GM23338 (cell line): ENCODE measurements at regions not wholly inside any gene's neighbourhood (a gene's known extent, or its start where the extent isn't known, plus 50 kb on each side); places are given as distances from the start of the nearest gene placed in this dataset.
A peak's percentile ranks its signal among the peaks of the same experiment; 100 is the strongest.

ENCODE experiments used
- ATAC-seq: fragments of 200-7000 bp; cut with Tn5 transposase; 3 replicates; pipeline ENCODE4 v1.9.1; 2020
- DNase-seq: peaks from one replicate; pipeline ENCODE4 v3.0.0-alpha.2; 2015; ENCODE audit warnings: low spot score
- H2AFZ ChIP-seq: fragments of 200-600 bp; sonication (generic); 2 replicates; pipeline ENCODE4 v1.8.0; 2016; ENCODE audit warnings: antibody characterized with exemption, mild to moderate bottlenecking, moderate library complexity
- H3F3A ChIP-seq: fragments of 200-600 bp; sonication (generic); replicated peaks from 2 replicates; pipeline ENCODE4 v1.8.0; 2017; ENCODE audit warnings: antibody characterized with exemption, mixed run types, low read depth
- H3K27ac ChIP-seq: fragments of 200-600 bp; sonication (generic); 2 replicates; pipeline ENCODE4 v1.6.1; 2016; ENCODE audit warnings: low read depth
- H3K27me3 ChIP-seq: fragments of 200-600 bp; sonication (generic); 2 replicates; pipeline ENCODE4 v1.8.0; 2016; ENCODE audit warnings: mild to moderate bottlenecking, mixed run types, moderate library complexity; ENCODE audit not compliant: insufficient read depth
- H3K36me3 ChIP-seq: fragments of 200-600 bp; sonication (generic); 2 replicates; pipeline ENCODE4 v1.8.0; 2016; ENCODE audit warnings: mild to moderate bottlenecking; ENCODE audit not compliant: insufficient read depth
- H3K4me1 ChIP-seq: fragments of 200-600 bp; sonication (generic); 2 replicates; pipeline ENCODE4 v1.8.0; 2016; ENCODE audit warnings: mild to moderate bottlenecking, moderate library complexity; ENCODE audit not compliant: insufficient read depth
- H3K4me2 ChIP-seq: fragments of 200-600 bp; sonication (generic); 2 replicates; pipeline ENCODE4 v1.7.1; 2017; ENCODE audit warnings: mixed run types
- H3K4me3 ChIP-seq: fragments of 200-600 bp; sonication (generic); 2 replicates; pipeline ENCODE4 v1.6.1; 2016; ENCODE audit warnings: mixed run types
- H3K79me2 ChIP-seq: fragments of 200-600 bp; sonication (generic); replicated peaks from 2 replicates; pipeline ENCODE4 v1.8.0; 2017; ENCODE audit warnings: mild to moderate bottlenecking; ENCODE audit not compliant: insufficient read depth
- H3K9me2 ChIP-seq: fragments of 200-600 bp; sonication (generic); 2 replicates; pipeline ENCODE4 v1.8.0; 2017; ENCODE audit not compliant: insufficient read depth
- H4K20me1 ChIP-seq: fragments of 200-600 bp; sonication (generic); replicated peaks from 2 replicates; pipeline ENCODE4 v1.8.0; 2017; ENCODE audit warnings: mild to moderate bottlenecking; ENCODE audit not compliant: insufficient read depth
- H3K27ac Mint-ChIP-seq: 2 replicates; pipeline ENCODE4 v1.8.0; 2020; ENCODE audit warnings: inconsistent platforms, mild to moderate bottlenecking, moderate library complexity, mixed read lengths
- H3K27me3 Mint-ChIP-seq: 3 replicates; pipeline ENCODE4 v1.8.0; 2022; ENCODE audit warnings: low read depth, mild to moderate bottlenecking, moderate library complexity, mixed read lengths, inconsistent platforms; ENCODE audit not compliant: insufficient read depth, poor library complexity
- H3K36me3 Mint-ChIP-seq: 3 replicates; pipeline ENCODE4 v1.8.0; 2021; ENCODE audit warnings: low read depth, mild to moderate bottlenecking, inconsistent platforms, moderate library complexity, mixed read lengths
- H3K4me1 Mint-ChIP-seq: 3 replicates; pipeline ENCODE4 v1.8.0; 2020; ENCODE audit warnings: mild to moderate bottlenecking, inconsistent platforms, mixed read lengths
- H3K4me3 Mint-ChIP-seq: 3 replicates; pipeline ENCODE4 v1.8.0; 2021; ENCODE audit warnings: moderate library complexity, mild to moderate bottlenecking, inconsistent platforms, mixed read lengths
- H3K9me3 Mint-ChIP-seq: 3 replicates; pipeline ENCODE4 v1.8.0; 2020; ENCODE audit warnings: moderate library complexity, mild to moderate bottlenecking, inconsistent platforms, mixed read lengths
- CREB1 ChIP-seq: fragments of 250-450 bp; sonication (Bioruptor Pico); IDR thresholded peaks from 2 replicates; pipeline ENCODE4 v1.5.0; 2020; ENCODE audit warnings: low read depth, mild to moderate bottlenecking, moderate library complexity
- POLR2AphosphoS5 ChIP-seq: IDR thresholded peaks from 2 replicates; pipeline ENCODE4 v1.6.1; 2016; ENCODE audit warnings: antibody characterized with exemption, low read depth
- REST ChIP-seq: IDR thresholded peaks from one replicate; pipeline ENCODE4 v1.6.1; 2018; ENCODE audit warnings: antibody characterized with exemption; ENCODE audit not compliant: unreplicated experiment
- ZNF114 ChIP-seq: fragments of 250-450 bp; sonication (Bioruptor Pico); IDR thresholded peaks from 2 replicates; pipeline ENCODE4 v1.5.0; 2020; ENCODE audit warnings: mild to moderate bottlenecking, moderate library complexity
- ZNF462 ChIP-seq: fragments of 250-450 bp; sonication (Bioruptor Pico); IDR thresholded peaks from 2 replicates; pipeline ENCODE4 v1.5.0; 2020; ENCODE audit warnings: mild to moderate bottlenecking, moderate library complexity

- Histone ChIP-seq H3K79me2 (no peaks in the 10 kb centered on the region), H3K27me3 (no peaks in the 10 kb centered on the region), H2AFZ (no peak overlapping the region), H3F3A (no peaks in the 10 kb centered on the region), H3K27ac (no peak overlapping the region), H3K4me3 (no peak overlapping the region), H3K9me2 (peaks cover 4% of the 10 kb centered on the region), H3K36me3 (no peaks in the 10 kb centered on the region), H3K4me1 (no peaks in the 10 kb centered on the region; the same call in 1 of the 2 replicates), H3K4me2 (no peak overlapping the region), H4K20me1 (no peaks in the 10 kb centered on the region)
- DNase-seq: no peak
- no peak overlapping the region for H3K27ac Mint-ChIP-seq
- no peak overlapping the region for H3K4me3 Mint-ChIP-seq
- no peak for ATAC-seq
- TF ChIP-seq CREB1 (CRISPR knock-in tag) (no peak), ZNF114 (CRISPR knock-in tag) (no peak), REST (no peak)
- H3K36me3 Mint-ChIP-seq: no peaks in the 10 kb centered on the region
- no peaks in the 10 kb centered on the region for H3K9me3 Mint-ChIP-seq
- 0 out of 3 replicates have a peak, but pooled peaks cover 3% of the 10 kb centered on the region for H3K4me1 Mint-ChIP-seq
- no peaks in the 10 kb centered on the region for H3K27me3 Mint-ChIP-seq
These were observed 111.7 kb upstream of the NUDT12 start for GRCh38 chr5:103674251-103674650.

- no peaks in the 10 kb centered on the region; the same call in 1 of the 2 replicates for H3K9me2 ChIP-seq
- no peaks in the 10 kb centered on the region for H3K4me1 ChIP-seq
- Mint-ChIP-seq H3K9me3 (no peaks in the 10 kb centered on the region), H3K4me1 (no peaks in the 10 kb centered on the region), H3K27ac (no peak overlapping the region), H3K36me3 (no peaks in the 10 kb centered on the region), H3K27me3 (no peaks in the 10 kb centered on the region), H3K4me3 (no peak overlapping the region)
- ATAC-seq (no peak), DNase-seq (no peak)
- no peaks in the 10 kb centered on the region for H4K20me1 ChIP-seq
- no peaks in the 10 kb centered on the region for H3K27me3 ChIP-seq
- H3K79me2 ChIP-seq: no peaks in the 10 kb centered on the region
- no peaks in the 10 kb centered on the region for H3F3A ChIP-seq
- H2AFZ ChIP-seq: 0 out of 2 replicates have a peak overlapping the region, but pooled peaks have one; percentile 3
- H3K27ac ChIP-seq: no peak overlapping the region
- no peak overlapping the region for H3K4me3 ChIP-seq
- H3K4me2 ChIP-seq: no peak overlapping the region
- no peak for TF ChIP-seq POLR2AphosphoS5
- no peaks in the 10 kb centered on the region for H3K36me3 ChIP-seq
These were observed 107.0 kb upstream of the NUDT12 start for GRCh38 chr5:103669615-103670014.

GRCh38 chr5:103668281-103668680 is 105.7 kb upstream of the NUDT12 start:
- ATAC-seq: no peak
- peaks cover 10% of the 10 kb centered on the region for H3K9me3 Mint-ChIP-seq
- Histone ChIP-seq H3K9me2 (no peaks in the 10 kb centered on the region; the same call in 1 of the 2 replicates), H3K4me2 (no peak overlapping the region), H3K27ac (no peak overlapping the region), H3K4me3 (no peak overlapping the region), H3K36me3 (peaks cover 4% of the 10 kb centered on the region), H3K79me2 (no peaks in the 10 kb centered on the region), H4K20me1 (no peaks in the 10 kb centered on the region), H2AFZ (no peak overlapping the region), H3K4me1 (no peaks in the 10 kb centered on the region), H3F3A (no peaks in the 10 kb centered on the region), H3K27me3 (no peaks in the 10 kb centered on the region)
- no peaks in the 10 kb centered on the region for H3K4me1 Mint-ChIP-seq
- no peaks in the 10 kb centered on the region for H3K27me3 Mint-ChIP-seq
- no peak overlapping the region for H3K27ac Mint-ChIP-seq
- H3K4me3 Mint-ChIP-seq: no peak overlapping the region
- DNase-seq: no peak
- peaks cover 3% of the 10 kb centered on the region; the same call in 1 of the 3 replicates for H3K36me3 Mint-ChIP-seq
- TF ChIP-seq ZNF462 (CRISPR knock-in tag): no peak
